ENCODE measurements at regions not wholly inside any gene's neighbourhood (a gene's known extent, or its start where the extent isn't known, plus 50 kb on each side); places are given as distances from the start of the nearest gene placed in this dataset.

GRCh38 chr5:135217669-135218485 is 181.2 kb downstream of the MACROH2A1 start:
- no peaks in the 10 kb centered on the region for H3K36me3 ChIP-seq
- H3K27me3 ChIP-seq: no peaks in the 10 kb centered on the region
- H3K27ac ChIP-seq: no peak overlapping the region
- no peak overlapping the region for H3K4me3 ChIP-seq
- peaks cover 14% of the 10 kb centered on the region for H3K4me1 ChIP-seq
- H3K9me3 ChIP-seq: no peaks in the 10 kb centered on the region
- TF ChIP-seq, protein P1, sequence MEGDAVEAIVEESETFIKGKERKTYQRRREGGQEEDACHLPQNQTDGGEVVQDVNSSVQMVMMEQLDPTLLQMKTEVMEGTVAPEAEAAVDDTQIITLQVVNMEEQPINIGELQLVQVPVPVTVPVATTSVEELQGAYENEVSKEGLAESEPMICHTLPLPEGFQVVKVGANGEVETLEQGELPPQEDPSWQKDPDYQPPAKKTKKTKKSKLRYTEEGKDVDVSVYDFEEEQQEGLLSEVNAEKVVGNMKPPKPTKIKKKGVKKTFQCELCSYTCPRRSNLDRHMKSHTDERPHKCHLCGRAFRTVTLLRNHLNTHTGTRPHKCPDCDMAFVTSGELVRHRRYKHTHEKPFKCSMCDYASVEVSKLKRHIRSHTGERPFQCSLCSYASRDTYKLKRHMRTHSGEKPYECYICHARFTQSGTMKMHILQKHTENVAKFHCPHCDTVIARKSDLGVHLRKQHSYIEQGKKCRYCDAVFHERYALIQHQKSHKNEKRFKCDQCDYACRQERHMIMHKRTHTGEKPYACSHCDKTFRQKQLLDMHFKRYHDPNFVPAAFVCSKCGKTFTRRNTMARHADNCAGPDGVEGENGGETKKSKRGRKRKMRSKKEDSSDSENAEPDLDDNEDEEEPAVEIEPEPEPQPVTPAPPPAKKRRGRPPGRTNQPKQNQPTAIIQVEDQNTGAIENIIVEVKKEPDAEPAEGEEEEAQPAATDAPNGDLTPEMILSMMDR (IDR thresholded peaks at IDR 0.05): no peak
- TF ChIP-seq POLR2A (IDR thresholded peaks at IDR 0.05) (no peak), EP300 (IDR thresholded peaks at IDR 0.05) (no peak), POLR2AphosphoS5 (IDR thresholded peaks at IDR 0.05) (no peak)
- 89% methylated on average over 10 of the region's 11 CpGs for whole genome bisulfite sequencing
- peak; percentile 42 to 43 for DNase-seq (ENCODE audit: low spot score in 2 of 2)

DNA sequence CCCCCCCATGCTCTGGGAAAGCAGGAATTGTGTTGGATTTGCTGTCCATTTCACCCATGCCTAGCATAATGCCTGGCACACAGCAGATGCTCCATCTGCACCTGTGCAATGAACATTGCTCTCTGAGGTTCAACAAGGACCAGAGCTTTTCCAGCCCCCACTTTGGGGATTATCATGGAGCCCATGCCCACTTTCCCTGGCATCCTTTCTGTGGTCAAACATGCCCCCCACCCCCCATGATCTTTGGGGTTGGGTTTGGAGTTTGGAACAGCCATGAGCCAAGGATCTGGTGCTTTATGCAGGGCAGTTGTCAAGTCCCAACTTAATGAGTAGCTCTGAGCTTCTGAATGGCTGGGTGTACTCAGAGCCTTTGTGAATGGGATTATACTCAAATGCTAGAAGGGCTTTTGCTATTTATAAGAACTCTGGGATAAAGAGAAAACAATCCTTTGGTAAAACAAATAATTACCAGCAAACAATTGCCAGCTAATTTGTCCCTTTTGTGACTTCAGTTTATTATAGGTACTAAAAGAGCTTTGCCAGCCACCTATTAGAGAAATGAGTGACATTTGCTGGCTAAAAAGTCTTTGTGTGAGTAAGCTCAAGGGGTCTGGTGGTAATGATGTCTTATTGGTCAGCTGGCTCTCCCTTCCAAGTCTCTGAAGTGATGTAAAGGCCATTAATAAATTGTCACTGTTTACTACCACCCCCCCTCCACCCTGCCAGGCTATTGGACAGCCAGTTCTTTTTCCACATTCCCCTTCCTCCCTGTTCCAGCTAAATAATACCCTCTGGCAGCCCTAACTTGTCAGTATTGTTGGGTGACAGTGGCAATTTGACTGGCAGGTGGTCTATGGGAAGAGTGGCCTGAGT is 182.3 kb downstream of the MACROH2A1 start:
- TF ChIP-seq POLR2AphosphoS5 (IDR thresholded peaks at IDR 0.05) (no peak), POLR2A (IDR thresholded peaks at IDR 0.05) (no peak), EP300 (IDR thresholded peaks at IDR 0.05) (no peak)
- TF ChIP-seq, protein P1 (IDR thresholded peaks at IDR 0.05): no peak
- H3K27me3 ChIP-seq: no peaks in the 10 kb centered on the region
- H3K4me3 ChIP-seq: no peak overlapping the region
- H3K9me3 ChIP-seq: no peaks in the 10 kb centered on the region
- peaks cover 7% of the 10 kb centered on the region for H3K4me1 ChIP-seq
- no peak overlapping the region for H3K27ac ChIP-seq
- peak in 1 of 2 donors; percentile 33 for DNase-seq (ENCODE audit: low spot score in 2 of 2)
- no peaks in the 10 kb centered on the region for H3K36me3 ChIP-seq

- H3K9me3 ChIP-seq: no peaks in the 10 kb centered on the region
- no peak overlapping the region for H3K4me3 ChIP-seq
- peak; percentile 27 to 50 for DNase-seq (ENCODE audit: low spot score in 2 of 2)
- H3K4me1 ChIP-seq: no peaks in the 10 kb centered on the region
- no peaks in the 10 kb centered on the region for H3K36me3 ChIP-seq
- H3K27ac ChIP-seq: no peak overlapping the region
- 77% methylated on average over 7 of the region's 7 CpGs for WGBS
- no peaks in the 10 kb centered on the region for H3K27me3 ChIP-seq
- TF ChIP-seq EP300 (IDR thresholded peaks at IDR 0.05) (no peak), POLR2A (IDR thresholded peaks at IDR 0.05) (no peak), POLR2AphosphoS5 (IDR thresholded peaks at IDR 0.05) (no peak)
- TF ChIP-seq, protein P1 (IDR thresholded peaks at IDR 0.05): no peak
Measured at GRCh38 chr5:135215617-135216470, 181.8 kb upstream of the PITX1 start.

- DNase-seq (ENCODE audit: low spot score in 2 of 2): peak; percentile 47 to 59
- H3K4me3 ChIP-seq: no peak overlapping the region
- no peaks in the 10 kb centered on the region for H3K27me3 ChIP-seq
- no peak overlapping the region for H3K27ac ChIP-seq
- no peaks in the 10 kb centered on the region for H3K9me3 ChIP-seq
- no peaks in the 10 kb centered on the region for H3K4me1 ChIP-seq
- H3K36me3 ChIP-seq: no peaks in the 10 kb centered on the region
- 43% methylated on average over 7 of the region's 7 CpGs for WGBS
- TF ChIP-seq POLR2AphosphoS5 (IDR thresholded peaks at IDR 0.05) (no peak), EP300 (IDR thresholded peaks at IDR 0.05) (no peak), POLR2A (IDR thresholded peaks at IDR 0.05) (no peak)
- TF ChIP-seq, protein P1 (IDR thresholded peaks at IDR 0.05): no peak
Measured at GRCh38 chr5:135214897-135215616, 181.0 kb upstream of the PITX1 start.
